ENCODE measurements at regions not wholly inside any gene's neighbourhood (a gene's known extent, or its start where the extent isn't known, plus 50 kb on each side); places are given as distances from the start of the nearest gene placed in this dataset.

DNA sequence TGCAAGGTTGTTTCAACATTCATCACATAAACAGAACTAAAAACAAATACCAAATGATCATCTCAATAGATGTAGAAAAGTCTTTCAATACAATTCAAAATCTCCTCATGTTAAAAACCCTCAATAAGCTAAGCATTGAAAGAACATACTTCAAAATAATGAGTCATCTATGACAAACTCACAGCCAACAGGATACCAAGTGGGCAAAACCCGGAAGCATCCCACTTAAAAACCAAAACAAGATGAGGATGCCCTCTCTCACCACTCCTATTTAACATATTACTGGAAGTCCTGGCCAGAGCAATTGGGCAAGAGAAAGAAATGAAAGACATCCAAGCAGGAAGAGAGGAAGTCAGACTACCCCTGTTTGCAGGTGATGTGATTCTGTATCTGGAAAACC, 992.2 kb upstream of the PIK3C3 start:
- DNase-seq (ENCODE audit: low read depth in 1 of 2, low spot score in 1 of 2), result no peak

DNA sequence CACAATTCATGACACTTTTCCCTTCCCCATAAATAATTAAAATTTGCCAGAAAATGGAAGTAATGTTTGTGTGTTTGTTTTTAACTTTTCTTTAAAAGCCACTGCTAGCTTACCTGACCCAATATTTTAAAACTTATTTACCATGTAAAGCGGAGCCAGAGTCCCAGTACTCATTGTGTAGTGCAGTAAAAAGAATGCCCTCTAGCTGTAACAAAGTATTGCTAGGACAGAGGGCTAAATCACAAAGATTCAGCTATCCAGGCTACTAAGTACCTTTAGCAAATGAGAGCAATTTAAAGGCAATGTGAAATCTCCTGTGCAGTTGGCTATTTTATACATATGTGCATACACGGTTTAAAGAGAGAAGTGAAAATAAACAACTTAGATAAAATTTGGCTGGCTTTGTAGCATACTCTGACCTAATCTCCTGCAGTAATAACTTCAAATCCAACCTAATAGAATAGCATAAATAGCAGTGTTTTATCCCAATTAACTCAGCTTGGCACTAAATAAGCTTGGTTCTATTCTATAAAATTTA, 997.4 kb upstream of the PIK3C3 start:
- DNase-seq (ENCODE audit: low read depth in 1 of 2, low spot score in 1 of 2), result no peak

DNA sequence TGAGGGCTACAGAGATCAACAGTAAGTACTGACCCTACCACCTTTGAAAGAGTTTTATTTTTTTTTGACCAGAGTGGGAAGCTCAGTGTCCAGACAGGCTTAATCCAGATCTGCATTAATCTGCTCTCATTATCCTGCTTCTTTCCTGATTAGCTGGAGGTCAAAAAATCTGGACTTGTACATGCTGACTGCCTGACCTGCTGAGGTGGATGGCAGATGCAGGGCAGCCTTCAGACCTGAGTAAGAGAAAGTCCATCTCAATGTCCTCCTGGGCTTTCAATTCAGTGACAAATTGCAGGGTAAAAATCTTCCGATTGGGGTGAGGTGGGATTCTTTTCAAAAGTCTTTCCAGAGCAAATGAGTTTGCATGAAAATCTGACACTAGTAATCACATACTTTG, 998.8 kb upstream of the PIK3C3 start:
- DNase-seq (ENCODE audit: low read depth in 1 of 2, low spot score in 1 of 2), result no peak

DNA sequence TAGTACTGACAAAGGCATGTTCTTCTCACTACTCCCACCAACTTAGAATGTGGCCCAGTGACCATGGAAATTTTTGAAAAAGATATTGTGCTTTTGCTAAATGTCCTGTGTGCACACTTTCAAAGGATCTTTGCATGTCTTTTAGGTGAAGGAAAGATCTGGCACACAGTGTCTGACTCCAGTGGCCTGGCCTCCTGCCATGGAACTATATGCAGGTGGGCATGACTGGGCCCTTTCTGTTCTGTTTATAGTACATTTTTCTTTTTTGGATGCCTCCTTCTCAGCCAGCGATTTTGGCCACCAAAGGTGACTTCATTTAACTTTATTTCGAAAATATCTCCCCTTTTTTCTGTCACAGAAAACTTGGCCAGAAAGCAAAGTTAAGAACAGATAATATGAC, 999.7 kb upstream of the PIK3C3 start:
- DNase-seq (ENCODE audit: low read depth in 1 of 2, low spot score in 1 of 2), result no peak

DNA sequence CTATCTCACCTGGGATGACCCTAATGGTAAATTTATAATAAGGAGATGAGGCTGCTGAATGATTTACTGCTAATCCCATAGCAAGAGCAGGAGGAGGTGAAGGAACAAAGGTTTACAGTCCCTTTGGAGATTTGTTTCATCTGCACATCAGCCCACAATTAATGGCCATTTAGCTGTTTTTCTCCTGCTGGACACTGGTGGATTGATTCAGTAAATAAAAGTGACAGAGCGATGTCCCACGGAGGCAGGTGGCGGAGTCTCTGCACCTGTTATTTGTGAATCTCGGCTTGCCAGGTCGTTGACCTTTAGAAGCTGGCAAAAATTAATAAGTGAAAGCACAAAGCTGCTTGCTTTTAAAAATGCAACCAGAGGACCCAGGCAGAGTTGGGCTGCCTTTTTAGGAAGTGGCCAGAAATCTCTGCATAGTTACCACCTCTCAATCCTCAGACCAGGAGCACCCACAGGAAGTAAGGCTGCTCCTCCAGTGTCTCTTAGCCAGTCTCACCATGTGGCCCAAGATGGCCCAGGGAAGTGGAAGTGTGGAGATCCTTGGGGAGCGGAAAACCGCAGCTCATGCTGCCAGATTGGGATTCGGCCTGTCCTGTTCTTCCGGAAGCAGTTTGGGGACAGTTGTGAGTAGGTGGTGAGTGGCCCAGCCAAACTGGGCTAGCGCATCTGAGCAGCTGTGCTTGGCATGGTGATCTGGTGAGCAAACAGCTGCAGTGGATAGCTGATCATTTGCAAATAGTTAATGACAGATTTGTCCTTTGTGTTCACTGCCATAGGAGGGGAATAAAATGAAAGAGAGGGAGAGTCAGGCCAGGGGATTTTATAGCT, 1005.7 kb upstream of the PIK3C3 start:
- DNase-seq (ENCODE audit: low read depth in 1 of 2, low spot score in 1 of 2), result no peak

DNA sequence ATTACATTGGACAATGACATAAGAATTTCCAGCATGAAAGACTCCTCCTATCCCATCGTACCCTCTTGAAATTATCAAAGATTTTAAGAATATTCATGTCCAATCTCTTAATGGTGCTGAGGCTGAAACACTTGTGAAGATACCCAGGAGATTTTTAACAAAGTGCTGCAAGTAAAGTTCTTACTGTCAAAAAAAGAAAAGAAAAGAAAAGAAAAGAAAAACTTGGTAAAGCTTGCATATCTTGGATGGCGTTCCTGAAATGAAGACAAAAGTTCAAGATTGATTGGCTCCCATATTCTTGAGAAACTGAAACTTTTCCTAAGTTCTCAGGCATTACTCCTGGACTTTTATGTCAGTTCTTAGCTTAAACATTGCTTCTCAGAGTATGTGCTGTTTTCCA, 1010.5 kb upstream of the PIK3C3 start:
- no peak for DNase-seq (ENCODE audit: low read depth in 1 of 2, low spot score in 1 of 2)

DNA sequence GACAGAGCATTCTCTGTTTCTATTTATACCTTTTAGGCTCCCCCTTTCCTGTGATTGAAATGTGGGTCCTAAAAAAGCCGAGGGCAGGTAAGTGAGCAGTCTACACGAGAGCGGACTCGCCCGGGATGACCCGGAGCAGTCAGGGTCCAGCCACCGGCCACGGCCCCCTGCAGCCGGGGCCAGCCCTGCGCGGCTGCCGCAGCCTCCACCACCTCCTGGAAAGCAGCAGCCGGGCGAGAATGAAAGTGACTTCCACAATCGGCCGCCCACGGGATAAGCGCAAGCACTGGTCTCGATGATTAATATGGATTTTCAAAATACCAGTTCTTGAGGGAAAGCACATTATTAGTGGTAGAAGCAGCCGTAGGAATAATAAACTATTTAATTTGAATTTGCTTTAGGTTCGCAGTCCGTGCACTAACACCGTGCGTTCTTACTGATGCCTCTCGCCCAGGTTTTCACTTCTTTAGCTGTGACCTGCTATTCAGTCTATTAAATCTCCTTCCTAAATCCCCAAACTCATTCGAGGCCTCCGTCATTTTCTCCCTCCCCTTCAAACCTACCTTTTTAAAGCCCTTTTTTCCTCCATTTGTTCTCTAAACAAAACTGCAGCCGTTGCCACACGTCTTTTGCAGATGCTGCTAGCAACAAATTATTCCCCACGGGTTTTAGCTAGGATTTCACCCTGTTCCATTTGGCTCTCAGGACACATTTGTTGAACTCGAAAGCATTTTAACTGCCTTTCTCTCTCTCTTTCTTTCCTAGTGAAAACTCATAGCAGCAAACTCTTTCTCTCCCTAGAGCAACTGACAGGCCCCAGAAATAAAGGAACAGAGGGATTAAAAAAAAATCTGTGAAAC, 1015.1 kb upstream of the PIK3C3 start:
- no peak for DNase-seq (ENCODE audit: low read depth in 1 of 2, low spot score in 1 of 2)

DNA sequence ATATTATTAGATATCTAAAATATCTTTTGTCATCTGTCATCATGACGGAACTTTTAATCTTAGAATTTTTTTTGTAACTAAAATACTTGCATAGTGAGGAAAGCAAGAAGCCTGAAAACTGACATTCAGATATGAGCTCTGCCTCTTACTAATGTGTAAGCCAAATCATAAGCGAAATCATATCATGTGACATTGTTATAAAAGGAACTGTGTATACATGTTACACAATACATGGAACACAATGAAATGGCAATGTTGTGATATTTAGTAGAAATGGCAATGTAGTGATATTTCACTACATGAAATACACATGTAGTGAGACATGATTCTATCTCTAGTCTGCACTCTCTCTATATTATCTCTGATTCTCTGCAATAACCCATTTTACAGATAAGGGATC, 1016.4 kb upstream of the PIK3C3 start:
- no peak for DNase-seq (ENCODE audit: low read depth in 1 of 2, low spot score in 1 of 2)

DNA sequence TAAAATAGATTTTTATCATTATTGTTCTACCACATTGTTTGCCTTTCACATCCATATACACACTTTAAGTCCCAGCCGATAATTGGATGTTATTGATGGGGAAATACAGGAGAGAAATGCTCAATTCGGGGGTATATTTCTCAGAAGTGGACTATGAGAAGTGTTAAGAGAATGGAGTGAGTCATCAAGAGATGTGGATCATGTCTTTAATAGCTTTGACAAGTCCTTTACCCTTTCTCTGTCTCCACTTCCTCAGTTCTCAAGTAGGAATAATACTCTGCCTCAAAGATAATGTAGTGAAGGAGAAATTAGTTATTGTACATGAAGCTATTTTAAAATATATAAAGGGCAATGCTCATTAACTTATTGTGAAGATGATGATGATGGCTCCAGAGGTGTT, 1017.6 kb upstream of the PIK3C3 start:
- DNase-seq (ENCODE audit: low read depth in 1 of 2, low spot score in 1 of 2), result no peak

DNA sequence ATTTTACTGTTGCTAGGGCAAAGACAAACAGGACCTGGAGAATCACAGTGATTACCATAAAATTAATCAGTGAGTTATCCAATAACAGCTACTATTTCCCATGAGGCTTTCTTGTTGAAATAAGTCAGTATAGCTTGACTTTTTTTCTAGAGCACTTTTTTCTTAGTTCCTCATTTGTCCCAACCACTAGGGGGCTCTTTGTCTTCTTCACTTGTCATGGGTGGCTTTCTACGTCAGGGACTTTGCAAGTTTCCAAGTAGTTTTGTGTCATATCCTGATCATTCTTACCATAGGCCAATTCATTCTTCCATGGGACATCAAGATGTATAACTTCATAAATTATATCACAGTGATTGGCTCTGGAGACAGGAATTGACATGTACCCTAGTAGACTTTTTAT, 1019.6 kb upstream of the PIK3C3 start:
- DNase-seq (ENCODE audit: low read depth in 1 of 2, low spot score in 1 of 2), result no peak

DNA sequence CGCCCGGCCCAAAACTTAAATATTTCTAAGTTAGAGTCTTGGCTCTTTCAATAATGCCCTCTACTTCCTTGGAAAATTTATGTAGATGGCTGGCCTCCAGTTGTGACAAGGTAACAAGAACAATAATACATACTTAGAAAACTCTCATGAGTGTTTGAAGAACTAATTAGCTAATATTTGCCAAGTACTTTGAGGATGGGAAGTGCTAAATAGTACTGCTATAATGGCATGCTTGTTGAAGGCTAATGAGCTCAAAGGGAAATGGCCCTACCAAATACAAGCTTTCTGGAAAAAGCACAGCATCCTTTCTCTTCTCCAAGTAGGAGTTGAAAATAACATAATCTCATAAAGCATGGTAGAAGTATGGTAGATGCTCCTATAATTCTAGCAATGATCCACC, 1022.2 kb upstream of the PIK3C3 start:
- no peak for DNase-seq (ENCODE audit: low read depth in 1 of 2, low spot score in 1 of 2)

DNA sequence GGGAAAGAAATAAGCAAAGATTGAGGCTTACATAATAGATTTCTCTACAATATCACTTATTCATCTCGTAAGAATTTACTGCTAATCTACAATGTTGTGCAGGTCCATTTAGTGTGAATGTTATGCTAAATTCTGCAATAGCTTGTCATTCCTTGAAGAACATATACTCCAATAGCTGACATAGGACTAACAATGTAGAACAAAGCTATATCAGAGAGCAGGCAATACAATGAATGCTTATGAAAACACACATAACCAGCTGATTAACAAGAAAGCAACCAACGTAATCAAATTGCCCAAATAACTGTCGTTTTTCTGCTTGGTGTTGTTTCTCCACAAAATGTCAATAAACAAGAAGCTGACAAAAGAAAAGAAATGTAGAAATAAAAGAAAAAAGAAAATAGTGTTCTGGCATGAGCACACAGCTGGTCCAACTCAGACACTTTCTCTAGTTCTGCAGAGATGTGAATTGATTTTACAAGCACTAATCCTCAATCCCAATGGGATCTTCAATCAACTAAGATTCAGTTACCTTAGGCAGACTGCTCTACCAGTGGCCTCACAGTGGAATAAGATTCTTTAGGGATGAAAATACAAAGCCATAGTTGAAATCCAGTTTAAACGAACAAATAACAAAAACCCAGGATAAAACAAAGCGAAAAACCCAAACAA, 1024.7 kb upstream of the PIK3C3 start:
- no peak for DNase-seq (ENCODE audit: low read depth in 1 of 2, low spot score in 1 of 2)

DNA sequence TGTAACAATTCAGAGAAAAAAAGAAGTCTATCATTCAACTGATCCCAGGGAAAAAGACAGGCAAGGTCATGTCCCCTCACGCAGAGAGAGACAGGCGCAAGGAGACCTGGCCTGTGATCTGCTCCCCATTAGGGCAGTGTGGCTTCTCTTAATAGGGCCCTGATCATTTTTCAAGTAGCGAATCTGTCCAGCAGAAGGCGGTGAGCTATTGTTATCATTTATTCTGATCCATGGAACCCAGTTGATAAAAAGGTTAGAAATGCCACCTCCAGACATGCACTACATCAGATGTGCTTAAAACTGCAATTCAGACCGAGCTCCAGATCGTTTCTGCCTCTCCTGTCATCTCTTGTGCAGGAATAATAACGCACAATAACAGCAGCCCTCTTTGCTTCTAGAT, 1025.6 kb upstream of the PIK3C3 start:
- DNase-seq (ENCODE audit: low read depth in 1 of 2, low spot score in 1 of 2), result no peak

DNA sequence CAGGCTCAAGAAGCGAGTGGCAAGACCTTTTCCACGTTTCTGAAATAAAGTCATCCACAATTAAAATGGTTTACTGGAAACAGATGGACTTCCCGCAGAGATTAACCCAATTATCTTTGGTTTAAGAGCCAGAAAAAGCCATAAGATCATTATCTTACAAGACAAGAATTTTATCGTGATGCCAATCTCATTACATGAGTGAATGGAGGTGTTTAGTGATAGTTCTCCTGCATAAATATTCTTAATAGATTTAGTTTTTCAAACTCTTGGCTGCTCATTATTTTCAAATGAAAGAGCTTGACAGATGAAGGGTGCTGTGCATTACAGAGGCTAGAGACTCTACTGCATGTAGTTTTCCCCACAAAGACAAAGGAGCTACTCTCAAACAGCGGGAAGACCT, 1028.4 kb upstream of the PIK3C3 start:
- DNase-seq (ENCODE audit: low read depth in 1 of 2, low spot score in 1 of 2), result no peak

DNA sequence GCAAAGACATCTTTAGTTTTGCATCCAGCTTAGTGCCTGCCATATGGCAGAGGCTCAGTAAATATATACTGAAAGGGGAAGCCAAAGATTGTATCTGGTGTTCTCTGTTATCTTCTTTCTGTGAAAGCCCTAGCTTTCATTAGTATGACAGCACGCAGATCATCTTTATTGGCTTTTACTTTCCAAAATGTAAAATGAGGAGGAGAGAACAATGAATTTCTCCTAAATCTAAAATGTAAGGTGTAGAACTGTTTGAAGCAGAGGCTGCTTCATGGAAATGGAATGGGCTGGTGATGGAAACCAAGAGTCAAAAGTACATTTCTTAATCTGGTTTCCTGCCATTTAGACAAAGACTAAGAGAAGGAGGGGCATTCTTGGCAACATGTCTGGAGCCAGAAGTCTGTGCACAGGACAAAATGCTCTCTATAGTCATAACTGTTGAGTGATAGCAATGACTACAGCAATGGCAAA, 1029.9 kb upstream of the PIK3C3 start:
- DNase-seq (ENCODE audit: low read depth in 1 of 2, low spot score in 1 of 2), result no peak

DNA sequence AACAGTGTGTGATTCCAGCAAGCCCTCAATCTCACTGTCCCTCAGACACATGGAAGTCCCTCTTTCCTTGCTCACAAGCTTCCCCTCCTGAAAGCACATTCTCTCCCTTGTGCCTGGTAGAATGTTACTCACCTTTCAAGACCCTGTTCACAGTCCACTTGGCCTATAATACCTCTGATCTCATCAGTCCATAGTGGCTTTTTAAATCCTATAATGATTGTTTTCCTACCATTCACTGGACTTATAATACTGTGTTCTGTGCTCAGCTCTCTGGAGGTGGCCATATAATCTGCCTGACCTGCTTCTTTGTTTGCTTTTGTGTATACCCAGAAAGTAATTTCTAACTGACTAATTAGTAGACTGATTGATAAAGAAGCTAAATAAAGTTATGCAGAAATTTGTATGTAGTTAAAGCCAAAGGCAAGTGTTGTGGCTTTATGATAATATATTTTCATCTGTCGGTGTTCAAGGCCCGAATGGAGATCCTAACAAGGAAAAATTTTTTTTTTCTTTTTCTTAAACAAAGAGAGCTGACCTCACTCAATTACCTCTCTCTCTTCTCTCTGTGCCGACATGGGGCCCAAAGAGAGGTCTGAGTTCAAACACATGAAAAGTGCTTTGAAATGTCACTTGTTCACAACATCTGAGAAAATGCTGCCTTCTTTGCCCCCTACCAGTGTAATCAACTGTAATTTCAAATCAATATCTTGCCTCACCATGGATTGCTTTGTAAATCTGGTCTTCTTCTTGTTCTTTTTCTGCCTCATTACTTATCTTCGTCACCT, 1033.0 kb upstream of the PIK3C3 start:
- DNase-seq (ENCODE audit: low read depth in 1 of 2, low spot score in 1 of 2), result no peak

DNA sequence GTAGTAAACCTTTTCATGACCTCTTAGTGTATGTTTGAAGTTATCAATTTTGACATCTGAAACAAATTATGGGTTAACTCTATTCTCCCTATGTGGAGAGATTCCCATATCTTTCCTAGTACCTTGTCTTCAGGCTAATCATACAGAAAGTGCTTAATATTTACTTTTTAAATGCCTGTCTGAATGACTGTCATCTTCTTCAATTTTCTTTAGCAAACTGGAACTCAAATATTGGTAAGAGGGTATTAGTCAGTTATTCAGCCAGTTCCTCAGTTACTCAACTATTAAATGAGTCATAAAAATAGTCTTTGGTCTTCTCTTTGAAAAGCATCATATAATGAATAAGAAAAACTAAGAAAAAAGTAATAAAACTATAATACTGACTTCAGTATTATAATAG, 1038.0 kb upstream of the PIK3C3 start:
- no peak for DNase-seq (ENCODE audit: low read depth in 1 of 2, low spot score in 1 of 2)

DNA sequence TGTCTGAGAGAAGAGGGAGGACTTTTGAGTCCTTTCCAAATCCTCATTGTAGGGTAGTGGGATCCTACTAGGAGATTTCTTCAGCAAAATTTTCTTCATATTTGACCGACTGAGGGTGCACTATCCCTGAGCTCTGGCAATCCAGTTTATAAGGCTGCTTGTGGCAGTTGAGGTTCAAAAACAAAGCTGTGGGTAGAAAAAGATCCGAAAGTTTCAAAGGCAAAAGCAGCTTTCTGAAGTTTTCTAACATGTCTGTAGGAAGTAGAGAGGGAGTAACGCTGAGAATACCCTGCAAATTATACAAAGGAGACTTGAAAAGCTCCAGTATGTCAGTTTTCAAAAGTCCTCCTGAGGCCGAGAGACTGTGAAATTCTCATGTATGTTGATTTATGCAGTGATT, 1039.3 kb upstream of the PIK3C3 start:
- DNase-seq (ENCODE audit: low read depth in 1 of 2, low spot score in 1 of 2), result no peak

DNA sequence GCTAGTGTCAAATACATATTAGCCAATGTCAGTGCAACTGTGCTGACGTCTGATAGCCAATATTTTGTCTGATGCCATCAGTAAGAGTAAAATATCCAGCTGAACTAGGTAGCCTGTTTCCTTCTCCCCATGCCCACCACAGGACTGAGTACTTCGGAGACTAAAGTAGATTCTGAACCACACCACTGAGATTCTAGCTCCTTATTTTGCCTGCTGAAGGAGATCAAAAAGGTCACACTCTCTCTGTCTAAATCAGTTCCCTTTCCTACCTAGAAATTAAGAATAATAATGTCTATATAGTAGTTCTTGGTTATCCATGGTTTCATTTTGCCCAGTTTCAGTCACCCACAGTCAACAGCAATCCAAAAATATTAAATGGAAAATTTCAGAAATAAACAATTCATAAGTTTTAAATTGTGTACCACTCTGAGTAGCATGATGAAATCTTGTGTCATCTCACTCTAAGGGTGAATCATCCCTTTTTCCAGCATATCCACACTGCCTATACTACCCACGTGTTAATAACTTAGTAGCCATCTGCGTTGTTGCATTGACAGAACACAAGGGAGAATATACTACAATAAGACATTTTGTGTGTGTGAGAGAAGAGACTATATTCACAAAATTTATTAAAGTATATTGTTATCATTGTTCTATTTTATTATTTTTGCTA, 1043.3 kb upstream of the PIK3C3 start:
- DNase-seq (ENCODE audit: low read depth in 1 of 2, low spot score in 1 of 2), result no peak

DNA sequence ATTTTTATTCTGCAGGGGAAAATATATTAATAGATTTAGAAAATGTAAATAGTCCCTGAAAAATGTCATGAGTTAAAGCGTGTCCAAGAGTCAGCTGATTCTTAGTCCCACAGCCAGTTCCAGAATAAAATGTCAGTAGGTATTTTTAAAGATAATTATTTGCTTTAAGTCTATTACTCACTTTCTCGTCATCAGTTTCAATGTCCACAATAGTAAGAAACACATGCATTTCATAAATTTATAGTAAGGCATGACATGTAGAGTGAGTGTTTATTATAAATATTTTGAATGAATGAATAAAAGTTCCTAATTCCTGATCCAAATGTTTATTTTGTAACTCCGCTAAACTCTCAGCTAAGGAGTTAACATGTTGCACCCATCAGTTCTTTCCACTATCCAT, 1044.0 kb upstream of the PIK3C3 start:
- DNase-seq (ENCODE audit: low read depth in 1 of 2, low spot score in 1 of 2), result no peak

Measured in stimulated activated CD4-positive, alpha-beta T cell treated with anti-CD3 and anti-CD28 coated beads, Interleukin-15, amount 100 ng/mL, for 1 hour (primary cell).